ENCODE measurements at regions not wholly inside any gene's neighbourhood (a gene's known extent, or its start where the extent isn't known, plus 50 kb on each side); places are given as distances from the start of the nearest gene placed in this dataset.

GRCh38 chr13:72132075-72132474 is 265.1 kb upstream of the DACH1 start:
- H3K27me3 ChIP-seq: no peaks in the 10 kb centered on the region
- no peaks in the 10 kb centered on the region for H3K4me1 ChIP-seq
- no peaks in the 10 kb centered on the region for H3K9me3 ChIP-seq (replicated peaks)
- H3K4me3 ChIP-seq: no peak overlapping the region
- no peak overlapping the region for H3K27ac ChIP-seq
- DNase-seq: no peak
- no peaks in the 10 kb centered on the region for H3K36me3 ChIP-seq

- H3K9me3 ChIP-seq (replicated peaks): no peaks in the 10 kb centered on the region
- H3K4me1 ChIP-seq: no peaks in the 10 kb centered on the region
- H3K4me3 ChIP-seq: no peak overlapping the region
- H3K27me3 ChIP-seq: no peaks in the 10 kb centered on the region
- H3K27ac ChIP-seq: no peak overlapping the region
- no peaks in the 10 kb centered on the region for H3K36me3 ChIP-seq
- DNase-seq: no peak
Measured at GRCh38 chr13:72129117-72129516, 262.1 kb upstream of the DACH1 start.

DNA sequence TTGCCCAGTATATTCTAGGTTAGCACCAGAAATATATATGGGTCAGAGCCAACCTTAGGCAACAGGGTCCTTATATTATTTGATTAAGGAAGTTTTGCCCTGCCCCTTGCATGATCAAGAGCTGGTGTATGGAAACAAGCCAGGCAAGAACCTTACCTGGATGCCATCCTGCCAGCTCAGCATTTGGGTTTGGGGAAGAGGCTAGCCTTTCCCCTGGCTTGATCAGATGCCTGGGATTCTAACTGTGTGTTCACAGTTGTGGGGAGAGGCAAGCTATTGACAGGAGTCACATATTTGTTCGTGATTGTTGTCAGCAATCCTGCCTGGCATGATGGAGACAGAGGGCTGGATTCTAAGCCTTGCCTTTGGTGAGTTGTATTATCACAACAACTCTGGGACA is 260.0 kb upstream of the DACH1 start:
- no peak overlapping the region for H3K4me3 ChIP-seq
- H3K27ac ChIP-seq: no peak overlapping the region
- no peaks in the 10 kb centered on the region for H3K36me3 ChIP-seq
- no peaks in the 10 kb centered on the region for H3K9me3 ChIP-seq (replicated peaks)
- no peaks in the 10 kb centered on the region for H3K27me3 ChIP-seq
- no peak for DNase-seq
- H3K4me1 ChIP-seq: no peaks in the 10 kb centered on the region

- H3K36me3 ChIP-seq: no peaks in the 10 kb centered on the region
- no peaks in the 10 kb centered on the region for H3K4me1 ChIP-seq
- no peak overlapping the region for H3K27ac ChIP-seq
- no peaks in the 10 kb centered on the region for H3K9me3 ChIP-seq (replicated peaks)
- no peak for DNase-seq
- no peaks in the 10 kb centered on the region for H3K27me3 ChIP-seq
- H3K4me3 ChIP-seq: no peak overlapping the region
Measured at GRCh38 chr13:72126424-72126823, 259.4 kb upstream of the DACH1 start.

GRCh38 chr13:72125561-72125960 is 258.6 kb upstream of the DACH1 start:
- no peaks in the 10 kb centered on the region for H3K36me3 ChIP-seq
- no peaks in the 10 kb centered on the region for H3K27me3 ChIP-seq
- no peak overlapping the region for H3K27ac ChIP-seq
- no peaks in the 10 kb centered on the region for H3K4me1 ChIP-seq
- no peak overlapping the region for H3K4me3 ChIP-seq
- no peaks in the 10 kb centered on the region for H3K9me3 ChIP-seq (replicated peaks)
- DNase-seq: no peak

DNA sequence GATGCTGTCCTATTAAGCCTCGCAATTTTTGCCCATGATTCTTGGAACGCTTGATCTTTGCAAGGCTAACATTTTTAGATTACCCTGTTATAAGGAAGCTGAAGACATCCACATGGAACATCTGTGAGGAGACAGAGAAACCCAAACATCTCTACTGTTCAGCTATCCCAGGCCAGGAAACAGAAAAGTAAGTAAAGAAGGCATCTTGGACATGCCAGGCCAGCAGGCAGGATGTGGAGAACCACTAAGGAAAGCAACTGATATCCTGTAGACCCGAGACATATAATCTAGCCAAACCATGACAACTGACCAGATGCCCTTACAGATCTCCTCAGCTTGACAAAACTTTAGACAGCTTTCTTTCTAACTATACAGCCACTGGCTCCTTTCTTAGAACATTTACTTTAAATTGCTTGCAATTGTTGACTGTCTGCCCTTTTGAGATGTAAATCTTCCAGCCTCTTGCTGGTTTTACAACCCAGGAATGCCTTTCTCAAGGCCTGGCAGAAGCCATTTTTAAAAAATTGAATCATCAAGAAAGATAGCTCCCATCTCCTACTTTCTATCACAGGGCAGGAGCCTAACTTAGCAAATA is 255.8 kb upstream of the DACH1 start:
- H3K27me3 ChIP-seq: no peaks in the 10 kb centered on the region
- no peaks in the 10 kb centered on the region for H3K36me3 ChIP-seq
- no peak overlapping the region for H3K27ac ChIP-seq
- no peaks in the 10 kb centered on the region for H3K9me3 ChIP-seq (replicated peaks)
- H3K4me3 ChIP-seq: no peak overlapping the region
- no peak for DNase-seq
- H3K4me1 ChIP-seq: no peaks in the 10 kb centered on the region

GRCh38 chr13:72121466-72121865 is 254.5 kb upstream of the DACH1 start:
- Histone ChIP-seq H3K9me3 (replicated peaks) (no peaks in the 10 kb centered on the region), H3K27ac (no peak overlapping the region), H3K36me3 (no peaks in the 10 kb centered on the region), H3K4me3 (no peak overlapping the region), H3K27me3 (no peaks in the 10 kb centered on the region), H3K4me1 (no peaks in the 10 kb centered on the region)
- DNase-seq: no peak

DNA sequence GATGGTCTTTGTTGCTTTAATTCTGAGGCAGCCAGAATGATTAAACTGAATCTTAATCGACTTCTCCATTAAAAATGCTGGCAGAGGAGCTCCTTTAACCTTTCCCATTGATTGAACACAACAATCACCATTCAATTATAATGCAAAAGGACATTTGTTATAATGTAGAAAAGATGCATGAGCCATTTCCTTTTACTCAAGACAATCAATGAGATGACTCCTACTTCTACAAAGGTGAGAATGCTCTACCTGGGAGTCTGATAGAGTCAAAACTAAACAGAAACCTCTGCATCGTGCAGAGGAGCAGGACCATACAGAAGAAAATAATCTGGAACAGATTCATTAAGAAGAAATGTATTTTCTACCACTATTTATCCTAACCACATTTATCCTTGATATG is 253.6 kb upstream of the DACH1 start:
- DNase-seq: no peak
- H3K27me3 ChIP-seq: no peaks in the 10 kb centered on the region
- no peak overlapping the region for H3K4me3 ChIP-seq
- H3K36me3 ChIP-seq: no peaks in the 10 kb centered on the region
- H3K4me1 ChIP-seq: no peaks in the 10 kb centered on the region
- H3K27ac ChIP-seq: no peak overlapping the region
- no peaks in the 10 kb centered on the region for H3K9me3 ChIP-seq (replicated peaks)

- no peaks in the 10 kb centered on the region for H3K27me3 ChIP-seq
- no peaks in the 10 kb centered on the region for H3K36me3 ChIP-seq
- no peaks in the 10 kb centered on the region for H3K9me3 ChIP-seq (replicated peaks)
- H3K4me1 ChIP-seq: no peaks in the 10 kb centered on the region
- no peak overlapping the region for H3K27ac ChIP-seq
- no peak for DNase-seq
- H3K4me3 ChIP-seq: no peak overlapping the region
Measured at GRCh38 chr13:72113931-72114330, 246.9 kb upstream of the DACH1 start.

DNA sequence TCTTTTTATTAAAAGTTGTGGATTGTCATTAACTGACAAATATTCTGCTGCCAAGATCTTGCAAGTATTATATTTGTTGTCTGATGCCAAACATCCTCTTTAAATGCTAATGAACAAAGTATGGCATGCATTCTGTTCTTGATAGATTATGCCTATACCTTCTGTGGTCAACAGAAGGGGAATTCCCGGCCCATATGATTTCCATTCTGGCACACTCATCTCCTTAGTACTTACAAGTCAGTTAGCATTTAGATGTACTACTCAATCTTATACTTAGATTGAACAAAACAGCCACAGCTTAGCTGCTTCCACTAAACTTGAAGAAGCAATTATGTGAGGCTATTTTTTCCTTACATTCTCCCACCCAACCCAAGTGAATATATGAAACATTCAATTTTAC is 246.1 kb upstream of the DACH1 start:
- H3K27ac ChIP-seq: no peak overlapping the region
- no peak for DNase-seq
- H3K4me1 ChIP-seq: no peaks in the 10 kb centered on the region
- no peaks in the 10 kb centered on the region for H3K9me3 ChIP-seq (replicated peaks)
- no peaks in the 10 kb centered on the region for H3K27me3 ChIP-seq
- H3K4me3 ChIP-seq: no peak overlapping the region
- H3K36me3 ChIP-seq: no peaks in the 10 kb centered on the region

GRCh38 chr13:72112216-72112615 is 245.2 kb upstream of the DACH1 start:
- H3K9me3 ChIP-seq (replicated peaks): no peaks in the 10 kb centered on the region
- no peak overlapping the region for H3K27ac ChIP-seq
- no peaks in the 10 kb centered on the region for H3K36me3 ChIP-seq
- H3K4me1 ChIP-seq: no peaks in the 10 kb centered on the region
- no peak overlapping the region for H3K4me3 ChIP-seq
- no peak for DNase-seq
- no peaks in the 10 kb centered on the region for H3K27me3 ChIP-seq

GRCh38 chr13:72109863-72110262 is 242.9 kb upstream of the DACH1 start:
- Histone ChIP-seq H3K4me1 (no peaks in the 10 kb centered on the region), H3K4me3 (no peak overlapping the region), H3K36me3 (no peaks in the 10 kb centered on the region), H3K27ac (no peak overlapping the region), H3K27me3 (no peaks in the 10 kb centered on the region), H3K9me3 (replicated peaks) (no peaks in the 10 kb centered on the region)
- DNase-seq: no peak

DNA sequence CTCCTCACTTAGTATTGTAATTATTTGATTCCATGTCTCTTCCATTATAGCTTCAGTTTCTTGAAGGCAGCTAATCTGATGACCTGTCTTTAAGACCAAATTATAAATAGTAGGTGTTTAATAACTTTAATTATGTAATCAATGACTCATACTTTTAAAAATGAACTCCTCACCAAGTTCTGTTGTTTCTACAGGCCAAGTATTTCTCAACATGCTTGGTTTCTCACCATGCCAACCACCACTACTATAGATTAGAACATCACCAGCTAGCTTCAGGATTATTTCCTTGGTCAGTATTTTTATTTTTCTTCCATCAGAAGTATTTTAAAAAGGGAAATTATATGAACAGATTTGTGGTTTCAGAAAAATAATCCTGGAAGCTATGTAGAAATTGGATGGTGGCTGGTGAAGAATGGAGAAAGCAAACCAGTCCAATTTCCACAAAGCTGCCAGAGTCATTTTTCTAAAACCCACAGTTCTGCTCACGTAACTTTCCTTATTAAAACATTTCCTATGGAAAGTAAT is 237.7 kb upstream of the DACH1 start:
- DNase-seq: no peak
- Histone ChIP-seq H3K4me3 (no peak overlapping the region), H3K9me3 (replicated peaks) (no peaks in the 10 kb centered on the region), H3K4me1 (no peaks in the 10 kb centered on the region), H3K36me3 (no peaks in the 10 kb centered on the region), H3K27ac (no peak overlapping the region), H3K27me3 (no peaks in the 10 kb centered on the region)

GRCh38 chr13:72101768-72102400 is 234.9 kb upstream of the DACH1 start:
- no peak overlapping the region for H3K27ac ChIP-seq
- no peaks in the 10 kb centered on the region for H3K36me3 ChIP-seq
- no peaks in the 10 kb centered on the region for H3K27me3 ChIP-seq
- no peaks in the 10 kb centered on the region for H3K9me3 ChIP-seq (replicated peaks)
- H3K4me1 ChIP-seq: no peaks in the 10 kb centered on the region
- no peak for DNase-seq
- H3K4me3 ChIP-seq: no peak overlapping the region

DNA sequence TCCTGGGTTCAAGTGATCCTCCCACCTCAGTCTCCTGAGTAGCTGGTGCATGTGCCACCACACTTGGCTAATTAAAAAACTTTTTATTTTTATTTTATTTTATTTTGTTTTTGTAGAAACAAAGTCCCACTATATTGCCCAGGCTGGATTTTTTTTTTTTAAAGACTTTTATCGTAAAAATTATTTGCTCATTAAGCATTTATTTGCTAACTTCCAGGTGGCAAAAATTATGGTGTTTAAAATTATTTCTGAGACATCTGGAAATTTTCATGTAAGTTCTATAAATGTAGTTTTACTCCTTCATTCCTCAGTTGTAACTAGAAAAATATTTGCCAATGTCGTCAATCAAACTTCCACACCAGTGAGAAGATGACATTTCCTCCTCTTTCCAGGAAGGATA is 233.3 kb upstream of the DACH1 start:
- no peaks in the 10 kb centered on the region for H3K4me1 ChIP-seq
- H3K9me3 ChIP-seq (replicated peaks): no peaks in the 10 kb centered on the region
- H3K36me3 ChIP-seq: no peaks in the 10 kb centered on the region
- H3K27me3 ChIP-seq: no peaks in the 10 kb centered on the region
- no peak for DNase-seq
- no peak overlapping the region for H3K27ac ChIP-seq
- no peak overlapping the region for H3K4me3 ChIP-seq

DNA sequence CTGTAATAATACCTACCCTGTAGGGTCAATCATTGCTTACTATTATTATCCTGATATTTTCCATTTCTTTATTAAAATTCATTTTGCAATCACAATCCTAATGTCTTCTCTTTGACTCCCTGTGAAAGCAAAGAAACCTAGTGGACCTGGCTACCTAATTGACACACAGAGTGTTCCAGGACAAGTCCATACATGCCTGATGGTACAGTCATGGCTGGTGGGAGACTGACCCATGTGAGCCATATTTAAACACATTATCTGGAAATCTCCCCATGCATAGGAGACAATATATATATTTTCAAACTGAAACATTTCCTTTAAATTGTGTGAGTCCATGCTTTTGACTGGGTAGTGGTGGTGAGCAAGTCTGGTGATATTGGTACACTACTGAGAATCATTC is 230.6 kb upstream of the DACH1 start:
- Histone ChIP-seq H3K36me3 (no peaks in the 10 kb centered on the region), H3K9me3 (replicated peaks) (no peaks in the 10 kb centered on the region), H3K4me3 (no peak overlapping the region), H3K4me1 (no peaks in the 10 kb centered on the region), H3K27me3 (no peaks in the 10 kb centered on the region), H3K27ac (no peak overlapping the region)
- no peak for DNase-seq
